Epithelial cell of esophagus (primary cell): ENCODE measurements at regions not wholly inside any gene's neighbourhood (a gene's known extent, or its start where the extent isn't known, plus 50 kb on each side); places are given as distances from the start of the nearest gene placed in this dataset.

Source experiments
- DNase-seq: peaks from one replicate; pipeline ENCODE4 v3.0.0; 2010; ENCODE audit warnings: low read depth
- H3K4me3 ChIP-seq: 2 replicates; pipeline ENCODE4 v1.5.1; 2011; ENCODE audit warnings: mild to moderate bottlenecking, low read length, control low read depth
- CTCF ChIP-seq: IDR thresholded peaks from 2 replicates; pipeline ENCODE4 v1.5.1; 2011; ENCODE audit warnings: low read depth, mild to moderate bottlenecking, low read length, control low read depth, inconsistent platforms; ENCODE audit not compliant: insufficient read depth; ENCODE audit errors: missing control alignments

DNA sequence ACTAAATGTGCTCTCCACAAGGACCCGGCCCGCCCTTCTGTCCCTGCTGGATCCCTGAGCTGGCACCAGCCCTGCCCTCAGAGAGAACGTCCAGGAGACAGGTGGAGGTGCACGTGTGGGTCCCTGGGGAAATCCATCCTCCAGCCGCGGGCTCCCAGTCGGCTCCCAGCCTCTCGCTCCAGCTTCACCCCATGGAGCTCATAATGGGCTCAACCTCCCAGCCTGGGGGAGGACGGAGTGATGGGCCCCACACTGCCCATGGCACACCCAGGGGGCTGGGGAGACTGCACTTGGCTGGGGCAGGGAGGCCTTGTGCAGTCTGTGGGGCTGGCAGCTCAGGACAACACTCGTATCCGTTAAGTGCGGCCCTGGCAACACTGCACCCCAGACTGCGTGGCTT, 250.5 kb downstream of the TMEM121 start:
- no peak overlapping the region for H3K4me3 ChIP-seq
- DNase-seq = no peak
- TF ChIP-seq CTCF = no peak

DNA sequence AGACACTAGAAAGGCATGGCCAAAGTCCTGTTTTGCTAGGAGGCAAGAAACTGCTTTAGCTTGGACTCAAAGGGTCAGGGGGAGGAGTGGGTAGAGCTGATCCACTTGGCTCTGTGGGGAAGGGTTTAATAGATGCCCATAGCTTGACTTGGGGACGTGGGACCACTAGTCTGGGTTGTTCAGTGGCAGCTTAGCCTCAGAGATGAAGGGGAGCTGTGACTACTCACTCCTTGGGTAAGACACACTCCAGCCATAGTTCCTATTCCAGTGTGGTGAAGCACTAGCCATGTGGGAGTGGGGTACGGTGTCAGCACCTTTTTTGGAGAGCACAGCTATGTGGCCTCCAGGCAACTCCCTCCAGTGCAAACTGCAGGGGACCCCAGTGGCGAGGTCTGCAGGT, 257.3 kb downstream of the TMEM121 start:
- no peak for TF ChIP-seq CTCF
- no peak overlapping the region for H3K4me3 ChIP-seq
- DNase-seq = no peak

DNA sequence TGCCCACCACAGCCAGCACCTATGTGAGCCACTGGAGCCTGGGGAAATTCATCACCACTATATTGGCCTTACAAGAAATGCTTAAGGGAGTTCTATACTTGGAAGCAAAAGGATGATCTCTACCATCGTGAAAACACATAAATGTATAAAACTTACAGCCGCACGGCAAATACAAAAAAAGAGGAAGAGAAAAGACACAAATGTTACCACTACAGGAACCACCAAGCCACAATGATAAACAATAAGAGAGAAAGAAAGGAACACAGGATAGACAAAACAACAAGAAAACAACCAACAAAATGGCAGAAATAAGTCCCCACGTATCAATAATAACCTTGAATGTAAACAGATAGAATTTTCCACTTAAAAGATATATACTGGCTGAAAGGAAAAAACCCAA, 267.5 kb downstream of the TMEM121 start:
- DNase-seq = no peak
- no peak overlapping the region for H3K4me3 ChIP-seq
- no peak for TF ChIP-seq CTCF

DNA sequence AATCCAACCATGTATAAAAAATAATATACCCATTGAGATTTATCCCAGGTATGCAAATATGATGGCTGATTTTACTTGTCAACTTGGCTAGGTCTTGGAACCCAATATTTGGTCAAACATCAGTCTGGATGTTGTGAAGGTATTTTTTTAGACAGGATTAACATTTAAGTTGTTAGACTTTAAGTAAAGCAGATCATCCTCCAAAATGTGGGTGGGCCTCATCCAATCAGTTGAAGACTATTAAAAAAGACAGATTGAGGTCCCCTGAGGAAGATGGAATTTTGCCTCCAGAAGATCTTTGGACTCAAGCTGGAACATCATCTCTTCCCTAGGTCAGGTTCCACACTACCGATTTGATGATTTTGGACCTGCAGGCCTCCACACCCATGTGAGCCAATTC, 271.2 kb downstream of the TMEM121 start:
- no peak overlapping the region for H3K4me3 ChIP-seq
- DNase-seq = no peak
- no peak for TF ChIP-seq CTCF

- DNase-seq = no peak
- no peak for TF ChIP-seq CTCF
- no peak overlapping the region for H3K4me3 ChIP-seq
Measured at GRCh38 chr14:105805701-105806100, 279.3 kb downstream of the TMEM121 start.

- no peak overlapping the region for H3K4me3 ChIP-seq
- no peak for DNase-seq
- TF ChIP-seq CTCF = no peak
Measured at GRCh38 chr14:105806568-105806967, 280.2 kb downstream of the TMEM121 start.

DNA sequence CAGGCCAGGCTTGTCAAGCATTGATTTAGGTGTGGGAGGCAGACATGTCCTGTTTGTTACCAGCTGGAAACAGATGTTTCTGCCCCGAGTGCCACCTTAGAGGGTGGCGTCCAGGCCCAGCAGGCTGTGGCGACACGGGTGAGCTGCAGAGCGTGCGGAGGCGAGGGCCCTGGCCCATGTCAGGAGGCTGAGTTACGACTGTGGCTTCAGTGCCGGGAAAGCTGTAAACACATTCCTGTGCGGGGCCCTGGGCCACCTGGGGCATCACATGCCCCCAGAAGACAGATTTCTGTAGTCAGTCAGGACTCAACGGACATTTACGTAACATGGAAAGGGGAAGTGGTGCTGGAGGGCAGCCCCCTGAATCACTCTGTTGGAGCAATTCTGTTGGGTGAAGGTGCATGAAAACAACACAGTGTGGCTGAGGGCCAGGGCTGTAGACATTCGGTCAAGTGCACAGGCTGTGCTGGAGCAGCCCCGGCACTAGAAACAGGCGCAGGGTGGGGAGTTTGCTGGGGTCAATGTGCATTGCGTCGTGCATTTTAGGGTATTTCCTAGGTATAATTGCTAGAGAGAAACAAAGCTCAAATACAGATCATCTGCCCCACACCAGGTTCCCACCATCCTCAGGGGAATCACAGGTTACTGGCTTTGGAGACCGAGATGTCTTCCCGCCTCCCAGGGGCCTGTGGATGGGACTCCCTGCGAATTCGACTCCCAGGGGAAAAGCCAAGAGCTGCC, 291.8 kb downstream of the TMEM121 start:
- DNase-seq = no peak
- no peak for TF ChIP-seq CTCF
- H3K4me3 ChIP-seq = no peak overlapping the region
